Smooth muscle cell (in vitro differentiated cells): ENCODE measurements at regions not wholly inside any gene's neighbourhood (a gene's known extent, or its start where the extent isn't known, plus 50 kb on each side); places are given as distances from the start of the nearest gene placed in this dataset.

ENCODE experiments used
- DNase-seq: peaks from one replicate; lab custom pipeline; 2025; ENCODE audit not compliant: unreplicated experiment; lab: John Stamatoyannopoulos, UW
- H2AFZ ChIP-seq: fragments of 200-600 bp; sonication (generic); 2 replicates; pipeline ENCODE4 v1.6.0; 2016; ENCODE audit warnings: antibody characterized with exemption, low read depth, mild to moderate bottlenecking
- H3F3A ChIP-seq: fragments of 200-600 bp; sonication (generic); 2 replicates; pipeline ENCODE4 v1.6.0; 2017; ENCODE audit warnings: antibody characterized with exemption, low read depth
- H3K27ac ChIP-seq: fragments of 200-600 bp; sonication (generic); 2 replicates; pipeline ENCODE4 v1.5.1; 2016; ENCODE audit warnings: low read depth, mild to moderate bottlenecking
- H3K27me3 ChIP-seq: fragments of 200-600 bp; sonication (generic); 2 replicates; pipeline ENCODE4 v1.6.1; 2016; ENCODE audit warnings: low read depth, mild to moderate bottlenecking
- H3K36me3 ChIP-seq: fragments of 200-600 bp; sonication (generic); 2 replicates; pipeline ENCODE4 v1.5.1; 2016; ENCODE audit warnings: low read depth
- H3K4me1 ChIP-seq: fragments of 200-600 bp; sonication (generic); 2 replicates; pipeline ENCODE4 v1.5.1; 2016; ENCODE audit warnings: low read depth
- H3K4me2 ChIP-seq: fragments of 200-600 bp; sonication (generic); 2 replicates; pipeline ENCODE4 v1.6.0; 2016; ENCODE audit warnings: mild to moderate bottlenecking
- H3K4me3 ChIP-seq: fragments of 200-600 bp; sonication (generic); 2 replicates; pipeline ENCODE4 v1.5.1; 2016; ENCODE audit warnings: mild to moderate bottlenecking
- H3K79me2 ChIP-seq: fragments of 200-600 bp; sonication (generic); 2 replicates; pipeline ENCODE4 v1.6.0; 2016; ENCODE audit warnings: low read depth, mild to moderate bottlenecking
- H3K9ac ChIP-seq: fragments of 200-600 bp; sonication (generic); 2 replicates; pipeline ENCODE4 v1.6.0; 2016; ENCODE audit warnings: low read depth
- H3K9me3 ChIP-seq: fragments of 200-600 bp; sonication (generic); replicated peaks from 2 replicates; pipeline ENCODE4 v1.5.1; 2016; ENCODE audit warnings: low read depth
- H4K20me1 ChIP-seq: fragments of 200-600 bp; sonication (generic); 2 replicates; pipeline ENCODE4 v1.6.0; 2016; ENCODE audit warnings: low read depth
- whole genome bisulfite sequencing: methylation state at CpG from one replicate; pipeline ENCODE4 v1.1.7; 2016; ENCODE audit warnings: low lambda C conversion rate; 5-methylcytosine and 5-hydroxymethylcytosine counted together
- TF ChIP-seq, protein P1 (sequence below): fragments of 200-600 bp; sonication (generic); IDR thresholded peaks from 2 replicates; pipeline ENCODE4 v1.5.1; 2017; ENCODE audit warnings: borderline replicate concordance, mild to moderate bottlenecking, antibody characterized with exemption; ENCODE audit not compliant: insufficient read depth, poor library complexity, severe bottlenecking

DNA sequence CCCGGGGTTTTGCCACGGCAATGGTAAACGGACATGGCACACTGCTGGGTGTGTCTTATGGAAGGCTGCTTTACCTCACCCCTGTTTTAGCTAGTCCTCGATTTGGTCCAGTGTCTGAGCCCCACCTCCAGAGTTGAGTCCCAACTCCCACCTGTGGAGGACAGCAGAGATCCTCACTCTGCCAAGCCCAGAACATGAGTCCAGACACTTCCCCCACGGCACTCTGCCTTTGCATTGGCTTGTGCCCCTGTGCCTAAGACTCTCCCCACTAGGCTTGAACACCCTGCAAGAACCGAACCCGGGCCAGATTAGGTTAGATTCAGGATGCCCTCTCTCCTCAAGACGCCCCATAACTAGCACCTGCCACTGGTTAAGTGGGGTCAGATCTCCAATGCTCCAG, 59.8 kb upstream of the C14orf180 start:
- no peaks in the 10 kb centered on the region for H3K36me3 ChIP-seq
- no peaks in the 10 kb centered on the region for H3K9me3 ChIP-seq
- no peaks in the 10 kb centered on the region for H4K20me1 ChIP-seq
- no peaks in the 10 kb centered on the region for H3K4me1 ChIP-seq
- no peaks in the 10 kb centered on the region for H3K79me2 ChIP-seq
- no peak overlapping the region for H3K9ac ChIP-seq
- H3K27ac ChIP-seq = no peak overlapping the region
- H3K27me3 ChIP-seq = no peaks in the 10 kb centered on the region
- H3F3A ChIP-seq = no peaks in the 10 kb centered on the region
- TF ChIP-seq, protein P1, sequence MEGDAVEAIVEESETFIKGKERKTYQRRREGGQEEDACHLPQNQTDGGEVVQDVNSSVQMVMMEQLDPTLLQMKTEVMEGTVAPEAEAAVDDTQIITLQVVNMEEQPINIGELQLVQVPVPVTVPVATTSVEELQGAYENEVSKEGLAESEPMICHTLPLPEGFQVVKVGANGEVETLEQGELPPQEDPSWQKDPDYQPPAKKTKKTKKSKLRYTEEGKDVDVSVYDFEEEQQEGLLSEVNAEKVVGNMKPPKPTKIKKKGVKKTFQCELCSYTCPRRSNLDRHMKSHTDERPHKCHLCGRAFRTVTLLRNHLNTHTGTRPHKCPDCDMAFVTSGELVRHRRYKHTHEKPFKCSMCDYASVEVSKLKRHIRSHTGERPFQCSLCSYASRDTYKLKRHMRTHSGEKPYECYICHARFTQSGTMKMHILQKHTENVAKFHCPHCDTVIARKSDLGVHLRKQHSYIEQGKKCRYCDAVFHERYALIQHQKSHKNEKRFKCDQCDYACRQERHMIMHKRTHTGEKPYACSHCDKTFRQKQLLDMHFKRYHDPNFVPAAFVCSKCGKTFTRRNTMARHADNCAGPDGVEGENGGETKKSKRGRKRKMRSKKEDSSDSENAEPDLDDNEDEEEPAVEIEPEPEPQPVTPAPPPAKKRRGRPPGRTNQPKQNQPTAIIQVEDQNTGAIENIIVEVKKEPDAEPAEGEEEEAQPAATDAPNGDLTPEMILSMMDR = no peak
- no peak overlapping the region for H2AFZ ChIP-seq
- no peak overlapping the region for H3K4me2 ChIP-seq
- no peak for DNase-seq
- WGBS = 88% methylated on average over 8 of the region's 8 CpGs
- no peak overlapping the region for H3K4me3 ChIP-seq

GRCh38 chr14:104520620-104521410, 58.7 kb upstream of the C14orf180 start:
- Histone ChIP-seq H3K9ac (no peak overlapping the region), H3K79me2 (no peaks in the 10 kb centered on the region), H3K9me3 (no peaks in the 10 kb centered on the region), H4K20me1 (no peaks in the 10 kb centered on the region), H3K36me3 (no peaks in the 10 kb centered on the region), H3K4me1 (no peaks in the 10 kb centered on the region), H3K27ac (no peak overlapping the region), H3F3A (no peaks in the 10 kb centered on the region), H3K4me3 (no peak overlapping the region), H2AFZ (no peak overlapping the region), H3K4me2 (no peak overlapping the region), H3K27me3 (no peaks in the 10 kb centered on the region)
- TF ChIP-seq, protein P1 = no peak
- DNase-seq = no peak
- 87% methylated on average over 13 of the region's 13 CpGs for WGBS

DNA sequence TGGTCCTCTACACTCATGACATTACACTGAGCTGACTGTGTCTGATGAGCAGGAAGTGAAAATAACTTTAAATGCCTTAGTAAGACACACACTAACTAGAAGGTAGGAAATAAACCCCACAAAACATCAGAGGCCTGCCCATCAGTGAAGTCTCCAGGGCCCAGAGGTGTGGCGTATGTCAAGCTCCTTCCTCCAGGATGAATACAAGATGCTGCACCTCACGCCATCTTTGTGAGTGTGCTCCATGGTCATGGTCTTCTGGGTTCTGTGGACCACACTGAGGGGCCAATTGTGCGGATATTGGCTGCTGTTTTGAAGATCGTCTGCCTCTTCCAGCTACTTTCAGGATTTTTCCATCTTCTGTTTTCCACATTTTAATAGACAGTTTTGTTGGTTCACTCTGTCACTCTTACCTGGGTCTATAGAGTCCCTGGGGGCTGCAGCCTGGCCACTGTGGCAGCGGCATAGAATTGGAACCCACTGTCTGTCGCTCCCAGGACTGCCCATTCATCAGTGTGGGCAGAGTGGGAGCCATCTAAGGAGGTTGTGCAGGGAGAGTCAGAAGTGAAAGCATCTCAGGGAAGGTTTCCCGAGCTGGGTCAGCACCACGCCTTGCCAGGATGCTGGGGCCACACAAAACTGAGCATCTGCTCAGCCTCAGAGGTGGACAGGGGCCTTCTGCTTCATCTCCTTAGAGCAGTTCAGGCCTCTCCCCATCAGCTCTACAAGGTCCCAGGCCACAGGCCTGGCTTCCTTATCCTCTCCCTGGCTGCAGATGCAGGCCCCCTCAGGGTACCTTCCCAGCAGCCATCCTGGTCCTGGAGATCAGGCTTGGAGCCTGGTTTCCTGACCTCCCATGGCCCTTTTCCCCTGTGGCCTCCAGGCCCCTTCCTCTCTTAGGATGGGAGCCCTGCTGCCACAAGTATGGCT, 57.5 kb upstream of the C14orf180 start:
- TF ChIP-seq, protein P1 = no peak
- no peak for DNase-seq
- 91% methylated on average over 8 of the region's 8 CpGs for WGBS

More for the DNA sequence above, 57.5 kb upstream of the C14orf180 start:
- Histone ChIP-seq H3F3A (no peaks in the 10 kb centered on the region), H4K20me1 (no peaks in the 10 kb centered on the region), H3K4me2 (no peak overlapping the region), H3K9ac (no peak overlapping the region), H2AFZ (no peak overlapping the region), H3K27me3 (no peaks in the 10 kb centered on the region), H3K79me2 (no peaks in the 10 kb centered on the region), H3K4me3 (no peak overlapping the region), H3K4me1 (no peaks in the 10 kb centered on the region), H3K27ac (no peak overlapping the region), H3K36me3 (no peaks in the 10 kb centered on the region), H3K9me3 (no peaks in the 10 kb centered on the region)
